ENCODE measurements at regions not wholly inside any gene's neighbourhood (a gene's known extent, or its start where the extent isn't known, plus 50 kb on each side); places are given as distances from the start of the nearest gene placed in this dataset.

DNA sequence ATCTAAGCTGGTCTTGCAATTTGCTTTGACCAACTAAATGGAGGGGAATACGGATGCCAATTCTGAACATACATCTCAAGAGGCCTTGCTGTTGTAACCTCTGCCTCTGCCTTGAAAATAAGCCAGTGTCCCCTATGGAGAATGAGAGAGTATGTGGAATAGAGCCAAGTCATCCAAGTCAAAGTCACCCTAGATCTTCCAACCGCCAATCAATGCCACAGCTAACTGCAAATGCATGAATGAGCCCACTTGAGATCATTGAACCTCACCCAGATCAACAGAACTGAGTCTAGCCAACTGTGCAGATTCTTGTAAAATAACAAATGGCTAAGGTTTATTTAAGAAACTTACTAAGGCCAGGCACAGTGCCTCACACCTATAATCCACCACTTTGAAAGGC, 139.8 kb upstream of the TANK start:
- Histone ChIP-seq H3K4me3 (no peak overlapping the region), H3K36me3 (no peaks in the 10 kb centered on the region), H3K27me3 (no peaks in the 10 kb centered on the region), H3K4me1 (no peaks in the 10 kb centered on the region), H3K27ac (no peak overlapping the region), H3K9me3 (no peaks in the 10 kb centered on the region)
- intact Hi-C loops (cut with DNase I) = no loop called here
- no peak for ATAC-seq
- no peak for DNase-seq
- TF ChIP-seq, protein P1, sequence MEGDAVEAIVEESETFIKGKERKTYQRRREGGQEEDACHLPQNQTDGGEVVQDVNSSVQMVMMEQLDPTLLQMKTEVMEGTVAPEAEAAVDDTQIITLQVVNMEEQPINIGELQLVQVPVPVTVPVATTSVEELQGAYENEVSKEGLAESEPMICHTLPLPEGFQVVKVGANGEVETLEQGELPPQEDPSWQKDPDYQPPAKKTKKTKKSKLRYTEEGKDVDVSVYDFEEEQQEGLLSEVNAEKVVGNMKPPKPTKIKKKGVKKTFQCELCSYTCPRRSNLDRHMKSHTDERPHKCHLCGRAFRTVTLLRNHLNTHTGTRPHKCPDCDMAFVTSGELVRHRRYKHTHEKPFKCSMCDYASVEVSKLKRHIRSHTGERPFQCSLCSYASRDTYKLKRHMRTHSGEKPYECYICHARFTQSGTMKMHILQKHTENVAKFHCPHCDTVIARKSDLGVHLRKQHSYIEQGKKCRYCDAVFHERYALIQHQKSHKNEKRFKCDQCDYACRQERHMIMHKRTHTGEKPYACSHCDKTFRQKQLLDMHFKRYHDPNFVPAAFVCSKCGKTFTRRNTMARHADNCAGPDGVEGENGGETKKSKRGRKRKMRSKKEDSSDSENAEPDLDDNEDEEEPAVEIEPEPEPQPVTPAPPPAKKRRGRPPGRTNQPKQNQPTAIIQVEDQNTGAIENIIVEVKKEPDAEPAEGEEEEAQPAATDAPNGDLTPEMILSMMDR (IDR thresholded peaks at IDR 0.05) = no peak

DNA sequence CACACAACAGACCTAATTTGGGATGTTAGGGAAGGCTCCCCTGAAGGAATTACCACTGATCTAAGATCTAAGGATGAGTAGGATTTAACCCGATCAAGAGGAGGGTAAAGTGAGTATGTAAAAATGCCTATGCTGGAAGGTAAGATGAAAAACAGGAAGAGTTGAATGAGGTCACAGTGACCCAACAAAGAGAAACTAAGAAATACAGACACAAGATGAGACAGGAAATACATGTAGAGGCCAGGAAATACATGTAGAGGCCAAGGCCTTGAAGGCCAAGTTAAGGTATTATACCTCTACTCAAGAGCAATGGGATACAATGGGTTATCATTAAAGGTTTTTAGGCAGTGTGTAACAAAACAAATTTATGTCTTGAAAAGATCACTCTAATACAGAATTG, 131.6 kb upstream of the TANK start:
- Histone ChIP-seq H3K36me3 (no peaks in the 10 kb centered on the region), H3K27ac (no peak overlapping the region), H3K27me3 (no peaks in the 10 kb centered on the region), H3K4me3 (no peak overlapping the region), H3K4me1 (no peaks in the 10 kb centered on the region), H3K9me3 (no peaks in the 10 kb centered on the region)
- intact Hi-C loops (cut with DNase I) = no loop called here
- TF ChIP-seq, protein P1 (IDR thresholded peaks at IDR 0.05) = no peak
- no peak for ATAC-seq
- DNase-seq = no peak

DNA sequence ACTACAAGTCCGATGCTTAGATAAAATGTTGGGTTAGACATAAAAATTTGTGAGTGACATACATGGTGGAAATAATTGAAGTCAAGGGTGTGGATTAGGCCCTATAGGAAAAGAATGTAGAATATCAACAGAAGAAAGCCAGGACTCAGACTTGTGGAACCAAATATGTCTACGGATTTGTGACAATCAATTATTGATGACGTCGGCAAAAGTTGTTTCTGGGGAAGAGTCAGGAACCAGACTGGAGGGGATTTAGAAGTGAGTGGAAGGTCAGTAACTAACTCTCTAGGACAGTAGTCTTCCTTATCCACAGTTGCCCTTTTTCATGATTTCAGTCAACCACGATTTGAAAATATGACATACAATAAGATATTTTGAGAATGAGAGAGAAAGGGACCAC, 130.9 kb upstream of the TANK start:
- Histone ChIP-seq H3K27ac (no peak overlapping the region), H3K36me3 (no peaks in the 10 kb centered on the region), H3K27me3 (no peaks in the 10 kb centered on the region), H3K4me3 (no peak overlapping the region), H3K4me1 (no peaks in the 10 kb centered on the region), H3K9me3 (no peaks in the 10 kb centered on the region)
- TF ChIP-seq, protein P1 (IDR thresholded peaks at IDR 0.05) = no peak
- DNase-seq = no peak
- ATAC-seq = no peak
- intact Hi-C loops (cut with DNase I) = no loop called here

DNA sequence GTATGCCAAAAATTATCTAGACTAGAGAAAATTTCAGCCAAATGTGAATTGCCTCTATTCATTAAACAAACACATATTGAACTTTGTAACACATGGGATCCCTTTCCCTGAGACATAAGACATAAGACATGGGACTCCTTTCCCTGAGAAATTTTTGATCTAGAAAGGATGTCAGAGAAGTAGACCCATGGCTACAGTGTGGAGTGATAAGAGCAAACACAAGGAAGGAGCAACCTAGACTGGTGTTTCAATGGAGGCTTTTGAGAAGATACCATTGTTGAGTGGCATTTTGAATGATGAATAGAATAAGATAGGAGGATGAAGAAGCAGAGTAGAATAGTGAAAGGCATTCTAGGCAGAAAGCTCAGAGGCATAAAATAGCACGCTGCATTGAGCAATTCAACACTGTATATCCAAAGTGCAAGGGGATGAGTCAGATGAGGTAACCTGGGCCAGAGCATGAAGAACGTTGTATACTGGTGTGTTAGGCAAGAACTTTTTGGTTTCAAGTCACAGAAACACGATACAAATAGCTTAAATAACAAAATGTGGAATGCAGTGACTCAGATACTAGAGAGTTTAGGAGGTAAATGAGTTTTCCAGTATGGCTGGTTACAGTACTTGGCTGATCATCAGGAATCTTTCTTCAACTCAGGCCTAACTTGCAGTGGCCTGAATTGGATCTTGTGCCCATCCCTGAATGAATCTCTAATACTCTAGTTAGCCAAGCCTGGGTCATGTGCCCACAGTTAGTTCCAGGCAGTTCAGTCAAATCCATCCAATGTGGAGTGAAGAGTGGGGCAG, 129.8 kb upstream of the TANK start:
- peak; percentile 92 for ATAC-seq
- DNase-seq = no peak
- intact Hi-C loops (cut with DNase I) = no loop called here

DNA sequence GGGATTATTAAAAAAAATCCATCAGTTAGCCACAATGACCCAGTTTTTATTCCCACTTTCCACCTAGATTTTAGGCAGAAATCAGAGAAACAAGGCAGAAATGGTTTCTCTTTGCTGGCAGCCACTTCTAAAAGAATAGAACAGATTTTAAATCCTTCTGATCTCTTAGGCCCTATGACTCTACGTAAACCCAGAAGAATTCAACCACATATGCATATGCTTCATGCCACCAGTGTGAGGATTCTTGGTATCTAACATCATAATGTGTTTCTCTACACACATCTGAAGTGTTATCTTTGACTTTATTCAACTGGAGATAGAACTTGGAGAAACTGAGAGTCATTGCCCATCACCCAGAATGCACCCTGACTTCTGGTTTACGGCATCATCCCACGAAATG, 128.7 kb upstream of the TANK start:
- intact Hi-C loops (cut with DNase I) = no loop called here
- no peak for ATAC-seq
- TF ChIP-seq, protein P1 (IDR thresholded peaks at IDR 0.05) = no peak

More for the DNA sequence above, 129.8 kb upstream of the TANK start:
- Histone ChIP-seq H3K9me3 (no peaks in the 10 kb centered on the region), H3K4me3 (no peak overlapping the region), H3K4me1 (no peaks in the 10 kb centered on the region), H3K27me3 (no peaks in the 10 kb centered on the region), H3K36me3 (no peaks in the 10 kb centered on the region), H3K27ac (peak overlapping the region; percentile 7 to 33)
- TF ChIP-seq, protein P1 (IDR thresholded peaks at IDR 0.05) = no peak

More for the DNA sequence above, 128.7 kb upstream of the TANK start:
- H3K27me3 ChIP-seq = no peaks in the 10 kb centered on the region
- H3K4me1 ChIP-seq = no peaks in the 10 kb centered on the region
- H3K27ac ChIP-seq = no peak overlapping the region
- no peaks in the 10 kb centered on the region for H3K36me3 ChIP-seq
- no peak overlapping the region for H3K4me3 ChIP-seq
- no peak for DNase-seq
- H3K9me3 ChIP-seq = no peaks in the 10 kb centered on the region
